Caco-2 (cell line): ENCODE measurements at regions not wholly inside any gene's neighbourhood (a gene's known extent, or its start where the extent isn't known, plus 50 kb on each side); places are given as distances from the start of the nearest gene placed in this dataset.

Experiments used
- BruUV-seq: library from RNA; stranded (reverse); fragments of 400-500 nt; replicated peaks from 2 replicates; lab custom pipeline; 2021; lab: Mats Ljungman, UMichigan
- CTCF ChIA-PET: fragments of 300-600 bp; sonication (Branson Sonifier 250); formaldehyde crosslinking; loops from one replicate; lab custom pipeline; 2022; ENCODE audit warnings: antibody characterized with exemption; lab: Charles Lee
- POLR2A ChIA-PET: fragments of 300-600 bp; sonication (Branson Sonifier 250); formaldehyde crosslinking; loops from one replicate; lab custom pipeline; 2022; ENCODE audit warnings: antibody characterized with exemption; lab: Charles Lee
- DNase-seq, 2 experiments: peaks; one replicate each; pipeline versions ENCODE4 v3.0.0 to v3.0.0-alpha.2; 2020 to 2022
- H3K27me3 ChIP-seq: replicated peaks from 2 replicates; pipeline ENCODE4 v1.6.0; 2011; ENCODE audit warnings: low read length; ENCODE audit not compliant: control insufficient read depth, insufficient read depth
- H3K36me3 ChIP-seq: 2 replicates; pipeline ENCODE4 v1.5.1; 2011; ENCODE audit warnings: low read length; ENCODE audit not compliant: control insufficient read depth, insufficient read depth
- H3K4me1 ChIP-seq: fragments of 250-450 bp; sonication (Bioruptor Pico); 2 replicates; pipeline ENCODE4 v1.5.1; 2020; ENCODE audit warnings: mild to moderate bottlenecking
- H3K4me3 ChIP-seq: 2 replicates; pipeline ENCODE4 v1.5.1; 2011; ENCODE audit warnings: low read depth, mild to moderate bottlenecking, control low read depth, low read length
- H3K9me3 ChIP-seq: fragments of 250-450 bp; sonication (Bioruptor Pico); 2 replicates; pipeline ENCODE4 v1.5.1; 2020; ENCODE audit warnings: mild to moderate bottlenecking, moderate library complexity
- H3K27ac Mint-ChIP-seq: one replicate; pipeline ENCODE4 v1.8.0; 2022; ENCODE audit warnings: mixed read lengths; ENCODE audit not compliant: unreplicated experiment
- H3K27me3 Mint-ChIP-seq: one replicate; pipeline ENCODE4 v1.8.0; 2022; ENCODE audit warnings: mixed read lengths; ENCODE audit not compliant: insufficient read depth, unreplicated experiment
- H3K36me3 Mint-ChIP-seq: one replicate; pipeline ENCODE4 v1.8.0; 2022; ENCODE audit warnings: mild to moderate bottlenecking, mixed read lengths; ENCODE audit not compliant: insufficient read depth, unreplicated experiment
- H3K4me1 Mint-ChIP-seq: one replicate; pipeline ENCODE4 v1.8.0; 2022; ENCODE audit warnings: low read depth, mixed read lengths; ENCODE audit not compliant: unreplicated experiment
- H3K4me3 Mint-ChIP-seq: one replicate; pipeline ENCODE4 v1.8.0; 2022; ENCODE audit warnings: mild to moderate bottlenecking, moderate library complexity, mixed read lengths; ENCODE audit not compliant: unreplicated experiment
- H3K9me3 Mint-ChIP-seq: one replicate; pipeline ENCODE4 v1.8.0; 2022; ENCODE audit warnings: mixed read lengths; ENCODE audit not compliant: unreplicated experiment
- CTCF ChIP-seq, 2 experiments: fragments of 200-600 bp in 1 of 2; IDR thresholded peaks; 1 replicate in 1 of 2; 2 replicates in 1 of 2; pipeline versions ENCODE4 v1.5.1 to v1.8.0; 2011 to 2022; ENCODE audit warnings: antibody characterized with exemption in 1 of 2, control low read depth in 1 of 2, inconsistent platforms in 1 of 2, low read depth in 1 of 2, low read length in 1 of 2, mild to moderate bottlenecking in 1 of 2, moderate library complexity in 1 of 2; ENCODE audit not compliant: insufficient read depth in 1 of 2, severe bottlenecking in 1 of 2, unreplicated experiment in 1 of 2
- intact Hi-C: fragments of 100-400 bp; cut with micrococcal nuclease; formaldehyde crosslinking; loops from one replicate; pipeline ENCODE4 v1.10.0; 2022; ENCODE audit not compliant: unreplicated experiment

- H3K4me1 Mint-ChIP-seq: no peaks in the 10 kb centered on the region
- peaks cover 35% of the 10 kb centered on the region for H3K9me3 Mint-ChIP-seq
- H3K36me3 ChIP-seq: no peaks in the 10 kb centered on the region
- ChIA-PET CTCF (no interaction called here), POLR2A (no interaction called here)
- intact Hi-C loops: no loop called here
- BruUV-seq: no TSS peak
- no peaks in the 10 kb centered on the region for H3K27me3 ChIP-seq
- no peaks in the 10 kb centered on the region for H3K36me3 Mint-ChIP-seq
- no peak overlapping the region for H3K4me3 Mint-ChIP-seq
- DNase-seq: no peak
- H3K4me1 ChIP-seq: no peaks in the 10 kb centered on the region
- no peak overlapping the region for H3K27ac Mint-ChIP-seq
- peaks cover 9% of the 10 kb centered on the region for H3K9me3 ChIP-seq
- H3K27me3 Mint-ChIP-seq: no peaks in the 10 kb centered on the region
- no peak overlapping the region for H3K4me3 ChIP-seq
- TF ChIP-seq CTCF (IDR thresholded peaks at IDR 0.05; ENCODE audit: insufficient read depth in 1 of 2, low read depth in 1 of 2, low read length in 1 of 2, severe bottlenecking in 1 of 2, unreplicated experiment in 1 of 2): no peak
These were observed 187.0 kb upstream of the FOXN3 start for GRCh38 chr14:89603938-89604480.

DNA sequence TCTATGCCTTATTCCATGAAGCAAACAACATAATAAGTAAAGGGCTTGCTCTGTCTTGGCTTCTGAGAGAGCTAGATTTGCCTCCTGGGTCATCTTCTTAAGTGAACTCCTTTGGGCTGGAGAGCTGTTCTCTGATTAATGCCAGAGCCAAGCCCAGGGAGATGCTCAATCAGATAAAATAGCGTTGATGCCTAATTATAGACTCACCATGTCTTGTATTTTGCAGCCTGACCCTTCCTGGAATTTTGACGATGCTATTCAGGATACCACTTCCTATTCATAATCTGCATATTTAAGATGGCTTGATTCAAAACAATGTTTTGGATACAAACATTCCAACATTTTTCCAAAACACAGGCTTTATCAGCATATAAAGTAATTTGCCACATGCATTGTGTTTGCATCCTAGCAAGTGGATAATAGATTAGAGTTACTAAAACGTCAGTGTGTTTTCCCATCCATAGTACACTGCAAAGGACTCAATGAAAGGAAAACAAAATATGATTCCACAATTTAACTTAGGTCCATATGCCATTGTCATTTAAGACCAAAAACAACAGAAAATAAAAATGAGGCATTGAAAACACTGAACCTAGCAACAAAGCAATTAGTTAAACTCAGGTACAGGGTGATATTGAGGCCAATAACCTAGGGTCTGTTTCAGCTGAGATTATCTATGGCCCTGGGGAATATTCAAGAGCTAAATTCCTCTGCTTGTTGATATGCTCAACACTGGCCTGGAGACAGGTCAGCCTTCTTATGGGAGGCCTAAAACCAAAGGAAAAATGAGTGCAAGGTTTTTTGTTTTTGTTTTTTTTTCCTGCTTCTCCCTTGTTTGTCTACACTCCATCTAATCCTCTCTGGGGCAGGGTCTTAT is 184.2 kb upstream of the FOXN3 start:
- H3K4me3 Mint-ChIP-seq: no peak overlapping the region
- BruUV-seq: no TSS peak
- Histone ChIP-seq H3K27me3 (no peaks in the 10 kb centered on the region), H3K4me3 (no peak overlapping the region), H3K9me3 (peaks cover 23% of the 10 kb centered on the region), H3K36me3 (no peaks in the 10 kb centered on the region), H3K4me1 (no peaks in the 10 kb centered on the region)
- POLR2A ChIA-PET: no interaction called here
- no peaks in the 10 kb centered on the region for H3K27me3 Mint-ChIP-seq
- intact Hi-C loops: no loop called here
- no peaks in the 10 kb centered on the region for H3K36me3 Mint-ChIP-seq
- CTCF ChIA-PET: no interaction called here
- TF ChIP-seq CTCF (IDR thresholded peaks at IDR 0.05; ENCODE audit: insufficient read depth in 1 of 2, low read depth in 1 of 2, low read length in 1 of 2, severe bottlenecking in 1 of 2, unreplicated experiment in 1 of 2): no peak
- H3K9me3 Mint-ChIP-seq: peaks cover 63% of the 10 kb centered on the region
- no peaks in the 10 kb centered on the region for H3K4me1 Mint-ChIP-seq
- DNase-seq: no peak
- H3K27ac Mint-ChIP-seq: no peak overlapping the region

DNA sequence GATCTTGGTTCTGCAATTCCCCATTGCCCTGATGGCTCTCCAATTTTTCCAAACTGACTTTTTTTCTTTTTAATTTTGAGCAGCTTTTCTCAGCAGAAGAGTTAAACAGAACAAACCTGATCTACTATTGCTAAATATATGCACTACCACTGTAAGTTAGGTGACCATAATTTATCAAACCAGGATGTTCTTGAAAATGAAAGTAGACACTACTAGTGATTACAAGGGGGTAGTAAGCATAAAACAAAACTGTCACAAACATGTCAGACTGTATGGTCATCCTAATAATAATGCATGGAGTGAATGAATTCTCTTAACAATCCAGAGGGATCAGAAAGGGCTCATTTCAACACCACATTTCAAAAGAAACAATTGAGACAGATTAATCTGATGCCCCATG is 183.0 kb upstream of the FOXN3 start:
- Histone ChIP-seq H3K9me3 (peaks cover 23% of the 10 kb centered on the region), H3K4me1 (no peaks in the 10 kb centered on the region), H3K36me3 (no peaks in the 10 kb centered on the region), H3K4me3 (no peak overlapping the region), H3K27me3 (no peaks in the 10 kb centered on the region)
- Mint-ChIP-seq H3K4me3 (no peak overlapping the region), H3K4me1 (no peaks in the 10 kb centered on the region), H3K27me3 (no peaks in the 10 kb centered on the region), H3K36me3 (no peaks in the 10 kb centered on the region), H3K27ac (no peak overlapping the region), H3K9me3 (peaks cover 56% of the 10 kb centered on the region)
- BruUV-seq: no TSS peak
- intact Hi-C loops: no loop called here
- TF ChIP-seq CTCF (IDR thresholded peaks at IDR 0.05; ENCODE audit: insufficient read depth in 1 of 2, low read depth in 1 of 2, low read length in 1 of 2, severe bottlenecking in 1 of 2, unreplicated experiment in 1 of 2): no peak
- POLR2A ChIA-PET: no interaction called here
- CTCF ChIA-PET: no interaction called here
- DNase-seq: no peak
